ENCODE measurements at regions not wholly inside any gene's neighbourhood (a gene's known extent, or its start where the extent isn't known, plus 50 kb on each side); places are given as distances from the start of the nearest gene placed in this dataset.

- in situ Hi-C loops (cut with HindIII; ENCODE audit: low sequenced_read_pairs): no loop called here
Observed at GRCh38 chr14:99081156-99081765, 190.7 kb downstream of the BCL11B start.

- in situ Hi-C loops (cut with HindIII; ENCODE audit: low sequenced_read_pairs): no loop called here
Observed at GRCh38 chr14:99081880-99082279, 190.1 kb downstream of the BCL11B start.

GRCh38 chr14:99093532-99094517, 178.2 kb downstream of the BCL11B start:
- in situ Hi-C loops (cut with HindIII; ENCODE audit: low sequenced_read_pairs): no loop called here

- in situ Hi-C loops (cut with HindIII; ENCODE audit: low sequenced_read_pairs): no loop called here
Observed at GRCh38 chr14:99094901-99095300, 177.1 kb downstream of the BCL11B start.

GRCh38 chr14:99095369-99095768, 176.6 kb downstream of the BCL11B start:
- in situ Hi-C loops (cut with HindIII; ENCODE audit: low sequenced_read_pairs): no loop called here

GRCh38 chr14:99098199-99098598, 173.8 kb downstream of the BCL11B start:
- in situ Hi-C loops (cut with HindIII; ENCODE audit: low sequenced_read_pairs): no loop called here

- in situ Hi-C loops (cut with HindIII; ENCODE audit: low sequenced_read_pairs): no loop called here
Observed at GRCh38 chr14:99099051-99099787, 172.8 kb downstream of the BCL11B start.

GRCh38 chr14:99100497-99101270, 171.3 kb downstream of the BCL11B start:
- in situ Hi-C loops (cut with HindIII; ENCODE audit: low sequenced_read_pairs): loop anchor here (5.0 kb wide), 1 partner anchor 78 kb away; no protein-coding TSS in a partner anchor

- in situ Hi-C loops (cut with HindIII; ENCODE audit: low sequenced_read_pairs): loop anchor here (5.0 kb wide), 1 partner anchor 80 kb away; no protein-coding TSS in a partner anchor
Observed at GRCh38 chr14:99101855-99102461, 170.0 kb downstream of the BCL11B start.

- in situ Hi-C loops (cut with HindIII; ENCODE audit: low sequenced_read_pairs): no loop called here
Observed at GRCh38 chr14:99116741-99117295, 155.2 kb downstream of the BCL11B start.

- in situ Hi-C loops (cut with HindIII; ENCODE audit: low sequenced_read_pairs): no loop called here
Observed at GRCh38 chr14:99117671-99118045, 154.3 kb downstream of the BCL11B start.

GRCh38 chr14:99118046-99118721, 153.8 kb downstream of the BCL11B start:
- in situ Hi-C loops (cut with HindIII; ENCODE audit: low sequenced_read_pairs): no loop called here

- in situ Hi-C loops (cut with HindIII; ENCODE audit: low sequenced_read_pairs): no loop called here
Observed at GRCh38 chr14:99118946-99119345, 153.1 kb downstream of the BCL11B start.
